HG03280 (cell line): ENCODE measurements at regions not wholly inside any gene's neighbourhood (a gene's known extent, or its start where the extent isn't known, plus 50 kb on each side); places are given as distances from the start of the nearest gene placed in this dataset.

ENCODE experiments used
- ATAC-seq: cut with Tn5 transposase; IDR thresholded peaks from one replicate; pipeline ENCODE4 v1.9.1; 2021; ENCODE audit warnings: mild to moderate bottlenecking, moderate library complexity; ENCODE audit not compliant: unreplicated experiment

DNA sequence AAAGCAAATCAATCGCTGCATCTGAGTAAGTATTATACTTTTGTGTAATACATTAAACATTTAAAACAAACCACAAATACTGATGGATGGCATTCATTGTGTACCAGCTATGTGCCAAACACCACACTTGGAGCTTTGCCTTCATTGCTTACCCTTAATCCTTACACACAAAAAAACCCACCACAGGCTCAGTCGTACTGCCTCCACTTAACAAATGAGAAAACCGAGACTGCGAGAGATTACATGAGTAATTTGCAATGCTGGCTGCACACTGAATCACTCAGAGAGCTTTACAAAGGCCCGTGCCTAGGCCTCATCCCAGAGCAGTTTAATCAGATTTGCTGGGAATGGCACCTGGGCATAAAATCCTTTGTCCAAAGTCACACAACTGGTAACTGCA, 130.5 kb downstream of the EDN1 start:
- ATAC-seq: no peak

GRCh38 chr6:12421596-12421995, 131.4 kb downstream of the EDN1 start:
- no peak for ATAC-seq

DNA sequence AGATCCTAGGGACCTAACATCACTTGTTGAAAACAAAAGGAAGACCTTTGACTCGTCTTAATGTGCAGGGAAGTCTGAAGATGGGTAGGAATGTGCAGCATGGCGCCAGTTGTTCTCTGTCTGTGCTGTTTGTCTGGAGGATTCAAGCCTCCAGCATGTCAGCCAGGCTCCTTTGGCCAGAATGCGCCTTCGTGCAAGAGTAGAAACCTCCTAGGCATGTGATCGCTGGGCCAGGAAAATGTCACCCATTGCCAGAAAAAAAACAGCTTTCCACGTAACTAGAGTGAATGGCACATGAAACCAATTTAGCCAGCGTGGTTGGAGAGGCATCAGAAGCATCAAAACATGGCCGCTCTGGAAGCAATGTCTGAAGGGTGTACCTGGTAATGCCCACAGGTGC, 132.7 kb downstream of the EDN1 start:
- ATAC-seq: no peak

GRCh38 chr6:12423832-12424231, 133.7 kb downstream of the EDN1 start:
- ATAC-seq: no peak

- no peak for ATAC-seq
These were observed 136.0 kb downstream of the EDN1 start for GRCh38 chr6:12426121-12426520.

- ATAC-seq: no peak
These were observed 140.9 kb downstream of the EDN1 start for GRCh38 chr6:12431023-12431422.

DNA sequence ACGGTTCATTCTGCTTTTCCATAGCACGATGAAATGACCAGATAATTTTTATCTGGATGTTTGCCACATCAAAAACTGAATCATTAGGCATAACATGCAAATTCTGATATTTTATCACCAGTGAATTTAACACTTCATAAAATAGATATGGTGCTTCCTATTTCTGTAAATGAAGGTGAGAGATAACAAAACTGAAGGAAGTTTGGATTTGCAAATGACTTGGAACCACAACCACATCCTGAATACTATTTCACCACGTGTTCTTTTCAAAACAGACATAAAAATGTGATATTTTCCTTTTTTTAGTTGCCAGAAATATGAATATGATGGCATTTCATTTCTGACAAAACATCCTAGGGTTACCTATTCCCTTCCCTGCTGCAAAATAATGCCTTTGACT, 146.1 kb downstream of the EDN1 start:
- ATAC-seq: no peak

DNA sequence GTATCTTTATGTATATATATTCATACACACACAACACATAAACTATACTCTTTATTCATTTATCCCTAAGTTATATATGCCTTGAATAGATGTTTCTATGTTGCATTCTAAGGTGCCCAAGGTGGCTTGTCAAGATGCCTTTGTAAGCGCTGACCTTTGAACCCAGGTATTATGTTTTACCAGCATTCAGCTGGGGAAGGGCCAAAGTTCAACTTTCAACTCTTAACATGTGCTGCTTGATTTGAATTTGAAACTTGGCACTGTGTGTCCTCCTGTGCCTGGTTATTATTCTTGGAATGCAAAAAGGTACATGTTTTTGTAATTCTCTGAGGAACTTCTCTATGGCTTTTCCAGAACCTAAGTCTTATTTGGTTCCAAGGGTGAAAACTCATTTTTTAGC, 146.5 kb downstream of the EDN1 start:
- no peak for ATAC-seq

GRCh38 chr6:12439296-12439695, 149.1 kb downstream of the EDN1 start:
- no peak for ATAC-seq

DNA sequence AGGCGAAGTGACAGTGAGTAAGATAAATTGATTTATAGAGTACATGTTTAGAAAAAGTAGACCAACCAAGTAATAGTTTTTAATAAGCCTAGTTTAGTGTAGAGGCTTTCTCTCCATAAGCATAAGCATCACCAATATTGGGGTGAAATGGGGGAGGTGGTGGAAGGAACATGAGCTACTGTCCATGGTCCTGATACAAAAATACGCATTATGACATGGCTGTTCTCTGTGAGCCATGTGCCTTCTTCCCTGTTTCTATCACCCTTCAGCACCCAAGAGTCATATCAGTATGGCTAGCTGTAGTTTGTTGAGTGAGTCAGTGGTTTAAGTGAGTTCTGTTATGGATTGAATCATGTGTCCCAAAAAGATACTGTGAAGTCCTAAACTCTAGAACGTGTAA, 150.8 kb downstream of the EDN1 start:
- ATAC-seq: no peak

DNA sequence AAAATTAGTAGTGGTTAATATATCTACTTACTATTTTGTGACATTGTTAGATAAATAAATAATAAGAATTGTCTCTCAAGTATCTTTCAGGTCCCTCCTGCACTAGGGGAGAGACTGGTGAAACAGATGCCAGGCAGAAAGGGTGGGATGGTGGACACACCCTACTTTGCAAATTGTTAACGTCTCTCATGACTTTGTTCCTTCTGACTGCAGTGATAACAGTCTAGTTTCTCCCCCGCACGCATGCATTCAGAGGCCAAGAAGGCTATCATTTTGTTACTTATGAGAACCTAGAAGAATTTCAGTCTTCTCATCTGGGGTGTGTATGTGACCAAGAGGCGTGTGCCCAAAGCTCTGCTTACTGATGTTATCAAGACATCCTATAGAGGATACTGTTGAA, 152.3 kb downstream of the EDN1 start:
- no peak for ATAC-seq

DNA sequence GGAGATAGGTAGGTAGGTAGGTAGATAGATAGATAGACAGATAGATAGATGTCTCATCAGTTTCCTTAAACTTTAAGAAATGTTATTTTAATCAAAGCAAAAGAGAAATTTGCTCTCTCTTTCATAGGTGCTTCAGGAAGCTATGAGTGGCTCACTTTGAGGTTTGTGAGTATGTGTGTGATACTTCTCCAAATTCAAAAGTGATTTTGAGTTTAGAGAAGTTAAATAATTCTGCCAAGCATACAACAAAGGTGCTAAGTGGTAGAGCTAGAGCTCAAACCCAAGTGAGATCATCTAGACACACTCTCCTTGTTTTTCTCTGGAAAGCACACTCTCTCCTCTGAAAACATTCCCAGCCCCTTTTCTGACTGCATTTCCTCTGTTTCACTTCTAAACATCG, 156.2 kb downstream of the EDN1 start:
- no peak for ATAC-seq

DNA sequence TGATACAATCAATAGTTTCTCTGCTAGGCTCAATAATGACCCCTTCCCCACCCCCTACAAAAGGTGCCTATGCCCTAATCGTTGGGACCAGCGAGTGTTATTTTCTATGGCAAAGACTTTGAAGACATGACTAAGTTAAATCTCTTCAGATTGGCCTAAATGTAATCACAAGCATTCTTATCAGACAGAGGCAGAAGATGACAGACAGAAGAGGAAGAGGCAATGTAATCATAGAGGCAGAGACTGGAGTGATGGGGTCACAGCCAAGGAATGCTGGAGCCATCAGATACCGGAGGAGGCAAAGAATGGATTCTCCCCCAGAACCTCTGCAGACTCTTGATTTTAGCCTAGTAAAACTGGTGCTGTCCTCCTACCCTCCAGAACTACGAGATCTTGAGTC, 159.3 kb downstream of the EDN1 start:
- ATAC-seq: no peak

DNA sequence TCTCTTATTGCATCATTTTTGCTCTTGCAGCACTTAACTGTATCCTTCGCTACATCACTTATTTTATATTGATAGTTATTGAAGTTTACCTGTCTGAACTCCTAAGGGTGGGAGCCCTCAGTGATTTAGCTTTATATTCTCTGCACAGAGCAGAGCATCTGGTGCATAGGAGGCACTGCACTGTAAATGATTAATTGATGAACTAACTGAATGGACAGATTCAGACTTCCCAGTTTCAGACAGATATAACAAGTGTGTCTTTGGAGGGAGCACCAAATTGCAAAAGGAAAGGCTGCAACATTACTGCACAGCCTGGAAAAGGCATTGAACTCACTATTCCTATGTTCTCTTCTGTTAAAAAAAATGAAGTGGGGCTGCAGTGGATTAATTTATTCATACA, 160.3 kb downstream of the EDN1 start:
- ATAC-seq: no peak

GRCh38 chr6:12456343-12456742, 166.2 kb downstream of the EDN1 start:
- no peak for ATAC-seq

DNA sequence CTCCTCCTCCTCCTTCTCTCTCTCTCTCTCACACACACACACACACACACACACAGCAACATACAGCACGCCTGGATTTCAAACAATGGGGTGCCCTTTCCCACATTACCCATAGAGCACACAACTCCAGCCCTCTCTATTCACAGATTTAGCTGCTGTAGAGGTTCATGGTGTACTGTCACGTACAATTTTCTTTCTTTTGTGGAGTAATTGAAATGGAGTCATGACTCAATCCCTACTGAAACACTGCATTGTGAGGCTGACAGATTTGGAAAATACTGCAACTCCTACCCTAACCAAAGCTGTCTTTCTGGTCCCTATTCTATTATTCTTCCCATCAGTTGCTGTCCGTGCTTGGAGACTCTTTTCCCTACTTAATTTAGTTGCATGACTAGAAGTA, 166.9 kb downstream of the EDN1 start:
- ATAC-seq: no peak

GRCh38 chr6:12458558-12458957, 168.4 kb downstream of the EDN1 start:
- no peak for ATAC-seq

- ATAC-seq: no peak
These were observed 169.9 kb downstream of the EDN1 start for GRCh38 chr6:12459945-12460661.

DNA sequence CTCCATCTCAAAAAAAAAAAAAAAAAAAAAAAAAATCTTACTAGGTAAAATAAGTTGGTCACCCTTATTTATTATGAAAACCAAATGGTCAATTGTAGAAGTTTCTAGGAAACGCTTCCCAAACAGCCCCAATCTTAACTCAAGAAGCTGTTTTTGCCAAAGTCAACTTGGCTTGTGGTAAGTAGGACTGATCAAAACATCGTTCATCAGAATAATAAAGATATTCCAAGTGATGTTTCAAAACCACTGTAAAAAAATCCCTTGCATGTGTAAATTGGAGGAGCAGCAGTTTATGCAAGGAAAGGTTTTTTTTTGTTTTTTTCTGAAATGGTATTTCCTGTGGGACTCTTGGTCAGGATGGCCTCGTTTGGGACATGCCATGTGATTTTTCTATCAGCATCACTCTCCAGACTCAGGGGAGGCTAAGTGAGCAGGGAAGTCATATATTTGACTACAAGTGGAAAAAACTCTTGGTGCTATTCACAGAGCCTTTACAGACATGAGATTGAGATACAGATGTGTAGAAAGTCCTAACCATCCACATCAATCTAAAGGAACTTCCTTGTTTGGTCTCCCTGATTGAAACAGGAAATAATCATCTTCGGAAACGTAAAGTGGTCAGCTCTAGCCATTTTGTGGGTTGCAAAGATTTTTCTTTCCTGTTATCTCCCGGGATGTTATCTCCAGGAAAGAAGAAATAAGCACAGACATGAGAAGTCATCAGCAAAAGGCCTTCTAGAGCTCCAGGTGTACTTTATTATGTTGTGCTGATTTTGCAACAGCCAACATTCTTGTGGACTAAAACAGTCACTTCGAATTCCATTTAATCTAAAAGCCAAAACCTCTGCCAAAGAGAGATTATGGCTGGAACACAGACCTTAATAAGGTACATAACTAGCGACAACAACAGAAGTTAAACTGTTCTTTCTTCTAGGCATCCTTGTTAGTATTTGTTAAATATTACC, 177.8 kb downstream of the EDN1 start:
- no peak for ATAC-seq

- ATAC-seq: no peak
These were observed 182.5 kb downstream of the EDN1 start for GRCh38 chr6:12472601-12473038.

DNA sequence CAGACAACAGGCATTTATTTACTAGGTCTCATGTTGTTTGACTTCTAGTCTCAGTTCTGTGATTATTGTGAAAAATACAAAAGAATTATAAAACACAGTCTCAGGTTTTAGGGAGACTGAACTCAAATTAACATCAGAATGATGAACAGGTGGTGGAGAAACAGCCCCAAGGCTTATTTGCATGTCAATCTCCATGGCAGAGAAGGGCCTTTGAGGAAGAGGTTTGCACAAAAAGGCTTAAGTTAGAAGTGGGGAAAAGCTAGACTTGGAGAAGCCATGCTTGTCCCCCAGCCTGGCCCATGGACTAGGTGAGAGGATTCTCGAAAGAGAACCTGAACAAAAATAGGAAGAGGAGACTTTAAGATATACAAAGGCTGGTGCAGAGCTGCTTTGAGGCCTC, 183.3 kb downstream of the EDN1 start:
- no peak for ATAC-seq
